ENCODE measurements at regions not wholly inside any gene's neighbourhood (a gene's known extent, or its start where the extent isn't known, plus 50 kb on each side); places are given as distances from the start of the nearest gene placed in this dataset.
"Not testable (repeated sequence)": the region's sequence is repeated elsewhere in the genome, so short reads cannot be mapped to it uniquely, and the experiment has no call there.

GRCh38 chr7:159321278-159321677 is 176.6 kb upstream of the VIPR2 start:
- Histone ChIP-seq H3K27ac (no peak overlapping the region), H3K27me3 (replicated peaks; ENCODE audit: insufficient read depth) (no peaks in the 10 kb centered on the region), H3K36me3 (no peaks in the 10 kb centered on the region), H3K9me3 (no peaks in the 10 kb centered on the region), H3K4me1 (replicated peaks) (no peaks in the 10 kb centered on the region), H3K4me3 (no peak overlapping the region)
- TF ChIP-seq POLR2A (IDR thresholded peaks at IDR 0.05) (no peak), POLR2AphosphoS5 (IDR thresholded peaks at IDR 0.05) (no peak), CTCF (IDR thresholded peaks at IDR 0.05) (no peak)
- whole genome bisulfite sequencing, result 62% methylated on average over 2 of the region's 2 CpGs
- no peak for DNase-seq (ENCODE audit: low spot score)
- intact Hi-C loops (cut with DNase I), result no loop called here

DNA sequence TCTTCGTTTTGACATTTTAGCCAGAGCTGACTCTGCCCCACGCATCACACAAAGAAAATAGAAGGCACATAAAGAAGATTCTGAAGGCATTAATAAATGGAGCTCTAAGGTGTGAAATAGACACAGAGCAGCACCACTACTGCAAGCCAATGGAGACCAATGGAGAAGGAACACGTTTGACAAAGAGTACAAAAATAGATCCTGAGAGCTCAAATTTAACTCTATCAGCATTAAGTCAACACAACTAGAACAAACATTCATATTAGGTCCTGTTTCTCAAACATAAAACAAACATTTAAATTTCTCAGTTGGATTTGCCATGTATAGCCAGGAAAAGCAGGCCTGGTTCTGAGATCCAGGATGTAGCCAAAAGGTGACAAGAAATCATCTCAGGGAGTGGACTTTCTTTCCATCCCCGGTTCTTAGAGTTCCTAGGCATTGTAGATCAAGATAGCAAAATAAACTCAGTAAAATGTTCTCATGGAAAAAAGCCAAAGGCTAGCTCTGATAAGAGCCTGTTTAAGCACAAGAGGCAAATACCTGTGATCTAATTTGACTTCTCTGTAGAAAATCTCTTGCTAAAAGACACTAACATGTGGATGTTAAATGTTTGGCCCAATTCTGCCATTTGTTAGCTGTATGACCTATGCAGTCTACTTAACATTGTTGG is 174.2 kb upstream of the VIPR2 start:
- Histone ChIP-seq H3K4me3 (no peak overlapping the region), H3K27me3 (replicated peaks; ENCODE audit: insufficient read depth) (no peaks in the 10 kb centered on the region), H3K9me3 (no peaks in the 10 kb centered on the region), H3K27ac (peak overlapping the region in 1 of 2 donors; percentile 5), H3K36me3 (no peaks in the 10 kb centered on the region), H3K4me1 (replicated peaks) (no peaks in the 10 kb centered on the region)
- TF ChIP-seq POLR2AphosphoS5 (IDR thresholded peaks at IDR 0.05) (peak; percentile 36), CTCF (IDR thresholded peaks at IDR 0.05) (no peak), POLR2A (IDR thresholded peaks at IDR 0.05) (no peak)
- 37% methylated on average over 4 of the region's 4 CpGs for WGBS
- DNase-seq (ENCODE audit: low spot score), result no peak
- intact Hi-C loops (cut with DNase I), result no loop called here

DNA sequence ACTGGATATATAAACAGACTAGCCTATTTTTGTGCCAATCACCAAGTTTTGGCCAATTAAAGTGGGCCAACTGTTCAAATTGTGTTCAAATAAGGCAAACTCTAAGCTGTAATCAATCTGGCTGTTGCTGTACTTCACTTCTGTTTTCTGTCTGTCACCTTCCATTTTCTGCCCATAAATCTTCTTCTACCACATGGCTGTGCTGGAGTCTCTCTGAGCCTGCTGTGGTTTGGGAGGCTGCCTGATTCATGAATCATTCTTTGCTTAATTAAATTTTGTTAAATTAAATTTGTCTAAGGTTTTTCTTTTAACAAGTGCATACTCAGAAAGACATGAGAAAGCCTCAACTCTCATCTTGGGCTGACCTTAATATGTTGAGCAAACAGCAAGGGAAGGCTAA is 172.6 kb upstream of the VIPR2 start:
- DNase-seq (ENCODE audit: low spot score), result no peak
- no peaks in the 10 kb centered on the region for H3K36me3 ChIP-seq
- H3K27me3 ChIP-seq (replicated peaks; ENCODE audit: insufficient read depth), result no peaks in the 10 kb centered on the region
- H3K4me3 ChIP-seq, result no peak overlapping the region
- no peak overlapping the region for H3K27ac ChIP-seq
- no peaks in the 10 kb centered on the region for H3K9me3 ChIP-seq
- intact Hi-C loops (cut with DNase I), result no loop called here
- no peak for TF ChIP-seq POLR2AphosphoS5 (IDR thresholded peaks at IDR 0.05)
- H3K4me1 ChIP-seq (replicated peaks), result no peaks in the 10 kb centered on the region

DNA sequence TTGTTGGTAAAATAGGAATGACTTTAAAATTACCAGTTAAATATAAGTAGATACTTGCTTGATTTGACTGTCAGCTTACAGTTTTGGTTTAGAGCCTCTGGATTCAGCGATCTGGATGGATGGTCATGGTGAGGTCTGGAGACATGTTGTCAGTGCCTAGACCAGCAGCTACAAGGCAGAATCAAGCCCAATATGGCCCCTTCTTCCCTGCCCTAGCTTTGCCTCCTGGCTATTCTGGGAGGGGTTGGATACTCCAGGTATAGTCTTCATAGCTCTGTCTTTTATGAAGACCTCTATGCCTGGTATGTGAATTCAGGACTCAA is 166.5 kb upstream of the VIPR2 start:
- Histone ChIP-seq H3K9me3 (no peaks in the 10 kb centered on the region), H3K36me3 (no peaks in the 10 kb centered on the region), H3K4me1 (replicated peaks) (no peaks in the 10 kb centered on the region), H3K4me3 (no peak overlapping the region), H3K27me3 (replicated peaks; ENCODE audit: insufficient read depth) (no peaks in the 10 kb centered on the region), H3K27ac (no peak overlapping the region)
- 94% methylated on average over 1 of the region's 1 CpG for whole genome bisulfite sequencing
- intact Hi-C loops (cut with DNase I), result no loop called here
- no peak for DNase-seq (ENCODE audit: low spot score)
- TF ChIP-seq POLR2A (IDR thresholded peaks at IDR 0.05) (no peak), POLR2AphosphoS5 (IDR thresholded peaks at IDR 0.05) (no peak), CTCF (IDR thresholded peaks at IDR 0.05) (no peak)

GRCh38 chr7:159310457-159311171 is 165.9 kb upstream of the VIPR2 start:
- intact Hi-C loops (cut with DNase I), result no loop called here
- no peak for DNase-seq (ENCODE audit: low spot score)
- no peaks in the 10 kb centered on the region for H3K4me1 ChIP-seq (replicated peaks)
- no peak for TF ChIP-seq CTCF (IDR thresholded peaks at IDR 0.05)
- TF ChIP-seq POLR2A (IDR thresholded peaks at IDR 0.05), result no peak
- TF ChIP-seq POLR2AphosphoS5 (IDR thresholded peaks at IDR 0.05), result no peak
- no peaks in the 10 kb centered on the region for H3K36me3 ChIP-seq
- no peak overlapping the region for H3K27ac ChIP-seq
- no peaks in the 10 kb centered on the region for H3K27me3 ChIP-seq (replicated peaks; ENCODE audit: insufficient read depth)
- H3K4me3 ChIP-seq, result no peak overlapping the region
- WGBS, result 50% methylated on average over 5 of the region's 5 CpGs
- H3K9me3 ChIP-seq, result no peaks in the 10 kb centered on the region

DNA sequence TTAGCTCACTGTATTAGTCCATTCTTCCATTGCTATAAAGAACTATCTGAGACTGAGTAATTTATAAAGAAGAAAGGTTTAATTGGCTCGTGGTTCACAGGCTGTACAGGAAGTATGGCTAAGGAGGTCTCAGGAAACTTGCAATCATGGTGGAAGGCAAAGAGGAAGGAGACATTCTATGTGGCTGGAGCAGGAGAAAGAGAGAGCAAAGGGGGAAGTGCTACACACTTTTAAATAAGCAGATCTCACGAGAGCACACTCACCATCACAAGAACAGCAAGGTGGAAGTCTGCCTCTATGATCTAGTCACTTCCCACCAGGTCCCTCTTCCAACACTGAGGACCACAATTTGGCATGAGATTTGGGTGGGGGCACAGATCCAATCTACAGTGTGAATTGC is 164.5 kb upstream of the VIPR2 start:
- H3K4me1 ChIP-seq (replicated peaks); H3K27ac ChIP-seq; DNase-seq (ENCODE audit: low spot score); H3K27me3 ChIP-seq (replicated peaks; ENCODE audit: insufficient read depth); H3K36me3 ChIP-seq; H3K9me3 ChIP-seq; H3K4me3 ChIP-seq; intact Hi-C loops (cut with DNase I): not testable (repeated sequence)
- 72% methylated on average over 2 of the region's 2 CpGs for WGBS
